ENCODE measurements at regions not wholly inside any gene's neighbourhood (a gene's known extent, or its start where the extent isn't known, plus 50 kb on each side); places are given as distances from the start of the nearest gene placed in this dataset.

DNA sequence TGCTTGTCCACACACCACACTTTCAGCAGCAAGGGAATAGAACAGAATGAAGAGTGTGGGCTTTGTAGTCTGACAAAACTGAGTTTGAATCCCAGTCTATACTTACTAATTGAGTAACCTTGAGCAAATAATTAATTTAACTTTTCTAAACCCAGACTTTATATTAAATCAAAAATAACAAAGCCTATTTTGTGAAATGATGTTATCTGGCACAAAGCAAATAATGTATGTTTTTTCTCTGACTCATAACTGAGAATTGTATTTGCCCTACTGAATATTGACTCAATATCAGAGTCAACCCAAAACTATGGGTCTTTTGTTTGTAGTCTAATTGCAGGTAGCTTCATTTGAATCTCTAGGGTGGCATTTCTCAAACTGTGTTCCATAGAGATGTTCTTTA is 77.9 kb upstream of the TANC2 start:
- DNase-seq (ENCODE audit: low spot score): no peak
- TF ChIP-seq, protein P1, sequence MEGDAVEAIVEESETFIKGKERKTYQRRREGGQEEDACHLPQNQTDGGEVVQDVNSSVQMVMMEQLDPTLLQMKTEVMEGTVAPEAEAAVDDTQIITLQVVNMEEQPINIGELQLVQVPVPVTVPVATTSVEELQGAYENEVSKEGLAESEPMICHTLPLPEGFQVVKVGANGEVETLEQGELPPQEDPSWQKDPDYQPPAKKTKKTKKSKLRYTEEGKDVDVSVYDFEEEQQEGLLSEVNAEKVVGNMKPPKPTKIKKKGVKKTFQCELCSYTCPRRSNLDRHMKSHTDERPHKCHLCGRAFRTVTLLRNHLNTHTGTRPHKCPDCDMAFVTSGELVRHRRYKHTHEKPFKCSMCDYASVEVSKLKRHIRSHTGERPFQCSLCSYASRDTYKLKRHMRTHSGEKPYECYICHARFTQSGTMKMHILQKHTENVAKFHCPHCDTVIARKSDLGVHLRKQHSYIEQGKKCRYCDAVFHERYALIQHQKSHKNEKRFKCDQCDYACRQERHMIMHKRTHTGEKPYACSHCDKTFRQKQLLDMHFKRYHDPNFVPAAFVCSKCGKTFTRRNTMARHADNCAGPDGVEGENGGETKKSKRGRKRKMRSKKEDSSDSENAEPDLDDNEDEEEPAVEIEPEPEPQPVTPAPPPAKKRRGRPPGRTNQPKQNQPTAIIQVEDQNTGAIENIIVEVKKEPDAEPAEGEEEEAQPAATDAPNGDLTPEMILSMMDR (IDR thresholded peaks at IDR 0.05; ENCODE audit: borderline replicate concordance, control extremely low read depth, extremely low read depth, insufficient read depth, missing control alignments): no peak
- in situ Hi-C loops (cut with MboI; ENCODE audit: low sequenced_read_pairs, unreplicated experiment): no loop called here

DNA sequence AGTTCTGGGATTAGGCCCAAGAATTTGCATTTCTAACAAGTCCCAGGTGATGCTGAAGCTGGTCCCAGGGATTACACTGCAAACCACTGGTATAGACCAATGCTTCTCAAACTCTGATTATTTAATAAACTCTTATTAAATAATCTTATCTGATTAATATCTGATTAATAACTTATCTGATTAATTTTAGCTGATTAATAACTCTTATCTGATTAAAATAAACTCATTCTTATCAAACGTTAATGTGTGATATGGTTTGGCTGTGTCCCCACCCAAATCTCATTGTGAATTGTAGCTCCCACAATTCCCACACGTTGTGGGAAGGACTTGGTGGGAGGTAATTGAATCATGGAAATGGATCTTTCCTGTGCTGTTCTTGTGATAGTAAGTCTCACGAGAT is 78.6 kb upstream of the TANC2 start:
- in situ Hi-C loops (cut with MboI; ENCODE audit: low sequenced_read_pairs, unreplicated experiment): no loop called here
- DNase-seq (ENCODE audit: low spot score): no peak
- TF ChIP-seq, protein P1 (IDR thresholded peaks at IDR 0.05; ENCODE audit: borderline replicate concordance, control extremely low read depth, extremely low read depth, insufficient read depth, missing control alignments): no peak

DNA sequence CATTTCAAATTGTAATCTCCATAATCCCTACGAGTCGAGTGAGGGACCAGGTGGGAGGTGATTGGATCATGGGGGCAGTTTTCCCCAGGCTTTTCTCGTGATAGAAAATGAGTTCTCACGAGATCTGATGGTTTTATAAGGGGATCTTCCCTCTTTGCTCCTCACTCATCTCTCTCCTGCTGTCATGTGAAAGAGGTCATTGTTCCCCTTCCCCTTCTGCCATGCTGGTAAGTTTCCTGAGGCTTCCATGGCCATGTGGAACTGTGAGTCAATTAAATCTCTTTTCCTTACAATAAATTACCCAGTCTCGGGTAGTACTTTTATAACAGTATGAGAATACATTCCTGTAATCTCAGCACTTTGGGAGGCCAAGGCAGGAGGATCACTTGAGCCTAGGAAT is 76.7 kb upstream of the MARCHF10 start:
- TF ChIP-seq, protein P1 (IDR thresholded peaks at IDR 0.05; ENCODE audit: borderline replicate concordance, control extremely low read depth, extremely low read depth, insufficient read depth, missing control alignments): no peak

DNA sequence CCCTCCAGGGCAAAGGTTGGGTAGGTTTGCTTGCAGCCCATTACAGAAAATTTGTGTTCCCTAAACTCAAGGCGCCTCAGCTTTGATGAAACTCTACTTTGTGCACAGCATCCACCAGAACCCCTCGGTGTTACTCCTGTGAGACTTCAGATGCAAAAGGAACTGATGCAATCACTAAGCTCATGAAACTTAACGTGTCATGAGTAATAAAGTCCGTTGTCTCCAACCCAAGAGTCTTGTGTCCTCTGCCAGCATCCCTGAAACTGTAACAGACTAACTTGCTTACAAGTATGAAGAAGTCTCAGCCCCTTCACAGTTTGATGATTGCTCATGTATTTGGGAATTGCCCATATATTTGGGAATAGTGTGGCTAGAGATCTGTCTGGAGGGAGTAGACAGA is 74.8 kb upstream of the MARCHF10 start:
- DNase-seq (ENCODE audit: low spot score): no peak
- in situ Hi-C loops (cut with MboI; ENCODE audit: low sequenced_read_pairs, unreplicated experiment): no loop called here
- TF ChIP-seq, protein P1 (IDR thresholded peaks at IDR 0.05; ENCODE audit: borderline replicate concordance, control extremely low read depth, extremely low read depth, insufficient read depth, missing control alignments): no peak

More for the DNA sequence above, 76.7 kb upstream of the MARCHF10 start:
- in situ Hi-C loops (cut with MboI; ENCODE audit: low sequenced_read_pairs, unreplicated experiment): no loop called here
- no peak for DNase-seq (ENCODE audit: low spot score)

DNA sequence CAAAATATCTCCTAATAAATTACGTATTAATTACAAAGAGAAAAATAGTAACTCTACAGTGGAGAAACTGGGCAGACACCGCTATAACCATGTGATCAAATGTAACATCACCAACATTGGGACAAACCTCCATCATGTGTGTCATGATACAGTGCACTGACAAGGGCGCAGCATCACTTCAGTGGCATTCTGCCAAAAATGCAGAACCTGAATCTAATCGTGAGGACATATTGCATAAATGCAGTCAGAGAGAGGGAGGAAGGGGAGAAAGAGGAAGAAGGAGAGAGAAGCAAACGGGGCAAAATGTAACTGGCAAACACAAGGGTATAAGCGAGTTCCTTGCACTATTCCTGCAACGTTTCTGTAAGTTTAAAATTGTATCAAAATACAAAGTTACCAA is 74.2 kb upstream of the MARCHF10 start:
- in situ Hi-C loops (cut with MboI; ENCODE audit: low sequenced_read_pairs, unreplicated experiment): no loop called here
- TF ChIP-seq, protein P1 (IDR thresholded peaks at IDR 0.05; ENCODE audit: borderline replicate concordance, control extremely low read depth, extremely low read depth, insufficient read depth, missing control alignments): no peak
- no peak for DNase-seq (ENCODE audit: low spot score)

DNA sequence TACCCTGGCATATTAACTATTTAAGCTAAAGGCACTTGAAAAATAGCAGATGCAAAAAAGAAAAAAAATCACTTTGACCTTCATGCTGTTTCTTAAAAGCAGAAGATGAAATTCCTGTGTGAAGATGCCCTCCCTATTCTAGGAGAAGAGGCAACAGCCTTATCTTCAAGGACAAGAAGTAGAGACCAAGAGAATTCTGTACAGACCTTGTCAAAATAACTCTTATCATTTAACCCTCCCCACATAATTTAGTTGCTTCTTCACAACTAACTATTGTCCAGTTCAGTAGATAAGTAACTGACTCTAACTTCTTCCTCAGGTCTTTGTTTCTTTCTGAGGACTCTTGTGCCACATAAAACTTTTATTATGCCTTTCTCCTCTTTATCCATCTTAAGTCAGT is 72.0 kb upstream of the MARCHF10 start:
- DNase-seq (ENCODE audit: low spot score): no peak
- in situ Hi-C loops (cut with MboI; ENCODE audit: low sequenced_read_pairs, unreplicated experiment): no loop called here
- TF ChIP-seq, protein P1 (IDR thresholded peaks at IDR 0.05; ENCODE audit: borderline replicate concordance, control extremely low read depth, extremely low read depth, insufficient read depth, missing control alignments): no peak
